SK-N-SH (cell line): ENCODE measurements at regions not wholly inside any gene's neighbourhood (a gene's known extent, or its start where the extent isn't known, plus 50 kb on each side); places are given as distances from the start of the nearest gene placed in this dataset.

ENCODE experiments used
- ELF1 ChIP-seq: IDR thresholded peaks from 2 replicates; pipeline ENCODE4 v1.4.0; 2012
- GABPA ChIP-seq: IDR thresholded peaks from 2 replicates; pipeline ENCODE4 v1.4.0; 2012; ENCODE audit warnings: low read depth, mild to moderate bottlenecking
- MAX ChIP-seq: IDR thresholded peaks from 2 replicates; pipeline ENCODE4 v1.4.0; 2012; ENCODE audit warnings: low read depth
- NFIC ChIP-seq: IDR thresholded peaks from 2 replicates; pipeline ENCODE4 v1.4.0; 2012; ENCODE audit warnings: borderline replicate concordance
- POLR2AphosphoS5 ChIP-seq: IDR thresholded peaks from 2 replicates; pipeline ENCODE4 v1.6.1; 2012; ENCODE audit warnings: low read depth, low read length
- RAD21 ChIP-seq: IDR thresholded peaks from 2 replicates; pipeline ENCODE4 v1.6.1; 2012; ENCODE audit warnings: mild to moderate bottlenecking, low read length
- RCOR1 ChIP-seq: fragments of 150-350 bp; IDR thresholded peaks from 2 replicates; pipeline ENCODE4 v1.6.1; 2017; ENCODE audit warnings: antibody characterized with exemption, low read length
- TAF1 ChIP-seq: IDR thresholded peaks from 2 replicates; pipeline ENCODE4 v1.6.1; 2012; ENCODE audit warnings: low read depth, mild to moderate bottlenecking, low read length, moderate library complexity, borderline replicate concordance
- TCF12 ChIP-seq: IDR thresholded peaks from 2 replicates; pipeline ENCODE4 v1.4.0; 2012
- YY1 ChIP-seq: IDR thresholded peaks from 2 replicates; pipeline ENCODE4 v1.4.0; 2012; ENCODE audit warnings: low read depth, mild to moderate bottlenecking
- TF ChIP-seq, protein P1 (sequence below): fragments of 200-600 bp; sonication (generic); IDR thresholded peaks from 2 replicates; pipeline ENCODE4 v1.6.1; 2017; ENCODE audit warnings: antibody characterized with exemption, mild to moderate bottlenecking, moderate library complexity

GRCh38 chr16:65200857-65201256 is 79.0 kb upstream of the CDH11 start:
- TF ChIP-seq NFIC (no peak), POLR2AphosphoS5 (no peak), RAD21 (no peak), MAX (no peak), TAF1 (no peak), YY1 (no peak), GABPA (no peak), RCOR1 (no peak), TCF12 (no peak), ELF1 (no peak)
- TF ChIP-seq, protein P1, sequence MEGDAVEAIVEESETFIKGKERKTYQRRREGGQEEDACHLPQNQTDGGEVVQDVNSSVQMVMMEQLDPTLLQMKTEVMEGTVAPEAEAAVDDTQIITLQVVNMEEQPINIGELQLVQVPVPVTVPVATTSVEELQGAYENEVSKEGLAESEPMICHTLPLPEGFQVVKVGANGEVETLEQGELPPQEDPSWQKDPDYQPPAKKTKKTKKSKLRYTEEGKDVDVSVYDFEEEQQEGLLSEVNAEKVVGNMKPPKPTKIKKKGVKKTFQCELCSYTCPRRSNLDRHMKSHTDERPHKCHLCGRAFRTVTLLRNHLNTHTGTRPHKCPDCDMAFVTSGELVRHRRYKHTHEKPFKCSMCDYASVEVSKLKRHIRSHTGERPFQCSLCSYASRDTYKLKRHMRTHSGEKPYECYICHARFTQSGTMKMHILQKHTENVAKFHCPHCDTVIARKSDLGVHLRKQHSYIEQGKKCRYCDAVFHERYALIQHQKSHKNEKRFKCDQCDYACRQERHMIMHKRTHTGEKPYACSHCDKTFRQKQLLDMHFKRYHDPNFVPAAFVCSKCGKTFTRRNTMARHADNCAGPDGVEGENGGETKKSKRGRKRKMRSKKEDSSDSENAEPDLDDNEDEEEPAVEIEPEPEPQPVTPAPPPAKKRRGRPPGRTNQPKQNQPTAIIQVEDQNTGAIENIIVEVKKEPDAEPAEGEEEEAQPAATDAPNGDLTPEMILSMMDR = no peak
